Keratinocyte (primary cell): ENCODE measurements at regions not wholly inside any gene's neighbourhood (a gene's known extent, or its start where the extent isn't known, plus 50 kb on each side); places are given as distances from the start of the nearest gene placed in this dataset.

Experiments used
- CTCF ChIP-seq, 3 experiments: IDR thresholded peaks in 1 of 3; conservative IDR thresholded peaks in 1 of 3; optimal IDR thresholded peaks in 1 of 3; 2 replicates in 2 of 3; 3 replicates in 1 of 3; pipeline versions ENCODE3 to v1.5.1; 2011; ENCODE audit warnings: low read length in 3 of 3, mild to moderate bottlenecking in 3 of 3, moderate library complexity in 2 of 3, control low read depth in 1 of 3, inconsistent platforms in 1 of 3; ENCODE audit not compliant: insufficient read depth in 2 of 3; ENCODE audit errors: extremely low read depth in 1 of 3
- EZH2 ChIP-seq: IDR thresholded peaks from one replicate; pipeline ENCODE4 v1.6.1; 2012; ENCODE audit warnings: inconsistent platforms, mild to moderate bottlenecking, low read length, moderate library complexity

- no peak for TF ChIP-seq EZH2
- TF ChIP-seq CTCF (optimal IDR thresholded peaks at IDR 0.05 in 1 of 3, IDR thresholded peaks at IDR 0.05 in 1 of 3, conservative IDR thresholded peaks at IDR 0.05 in 1 of 3; ENCODE audit: extremely low read depth in 1 of 3, insufficient read depth in 2 of 3, low read length in 3 of 3) = no peak
These were observed 373.1 kb downstream of the GABRG1 start for GRCh38 chr4:45750721-45751120.
